Fibroblast of skin of left biceps (primary cell): ENCODE measurements at regions not wholly inside any gene's neighbourhood (a gene's known extent, or its start where the extent isn't known, plus 50 kb on each side); places are given as distances from the start of the nearest gene placed in this dataset.
"Not testable (repeated sequence)": the region's sequence is repeated elsewhere in the genome, so short reads cannot be mapped to it uniquely, and the experiment has no call there.

Experiments
- DNase-seq, 2 experiments: peaks; one replicate each; pipeline ENCODE4 v3.0.0-alpha.2; 2013; ENCODE audit warnings: low read depth in 2 of 2

- no peak for DNase-seq
Measured at GRCh38 chr2:16464641-16465040, 201.0 kb downstream of the CYRIA start.

- no peak for DNase-seq
Measured at GRCh38 chr2:16462958-16463357, 202.7 kb downstream of the CYRIA start.

- no peak for DNase-seq
Measured at GRCh38 chr2:16461672-16462071, 204.0 kb downstream of the CYRIA start.

GRCh38 chr2:16459606-16460005 is 206.0 kb downstream of the CYRIA start:
- no peak for DNase-seq

DNA sequence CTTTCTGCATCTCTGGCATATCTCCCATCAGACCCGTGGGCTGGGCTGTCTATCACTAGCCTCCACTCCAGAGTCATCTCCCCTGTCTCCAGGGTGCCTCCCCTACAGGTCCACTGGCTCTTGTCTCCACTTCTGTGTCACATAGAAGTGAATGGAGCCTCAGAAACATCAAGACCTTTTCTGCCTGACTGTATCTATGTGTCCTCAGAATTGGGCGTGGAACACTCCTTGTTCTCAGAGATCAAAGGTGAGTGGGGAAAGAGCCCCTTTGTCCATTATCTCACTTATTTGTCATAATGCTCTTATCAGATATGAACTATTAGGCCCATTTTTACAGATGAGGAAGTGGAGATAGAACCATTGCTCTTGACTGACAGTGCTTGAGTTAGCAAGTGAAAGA is 211.0 kb downstream of the CYRIA start:
- DNase-seq: no peak

DNA sequence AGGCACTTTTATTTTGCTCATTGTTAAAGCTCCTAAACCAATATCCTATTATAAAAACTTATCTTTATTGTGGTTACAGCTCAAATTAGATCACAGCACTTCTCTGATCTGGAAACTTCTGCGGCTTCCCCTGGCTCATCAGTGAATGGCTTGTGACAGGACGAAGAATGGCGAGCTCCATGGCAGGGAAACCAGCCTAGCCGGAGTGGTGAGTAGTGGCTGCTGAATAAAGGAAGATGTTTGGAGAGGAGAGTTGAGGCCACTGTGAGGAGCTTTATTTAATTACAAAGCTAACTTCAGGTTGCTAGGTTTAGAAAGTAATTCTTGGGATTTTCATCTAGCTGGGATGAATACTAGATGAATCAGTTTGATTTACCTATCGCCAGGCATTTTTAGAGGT is 213.5 kb downstream of the CYRIA start:
- DNase-seq: no peak

- DNase-seq: no peak
Measured at GRCh38 chr2:16446706-16447105, 218.9 kb downstream of the CYRIA start.

- DNase-seq: no peak
Measured at GRCh38 chr2:16442971-16443370, 222.7 kb downstream of the CYRIA start.

- DNase-seq: no peak
Measured at GRCh38 chr2:16441431-16441830, 224.2 kb downstream of the CYRIA start.

- no peak for DNase-seq
Measured at GRCh38 chr2:16440898-16441297, 224.7 kb downstream of the CYRIA start.

DNA sequence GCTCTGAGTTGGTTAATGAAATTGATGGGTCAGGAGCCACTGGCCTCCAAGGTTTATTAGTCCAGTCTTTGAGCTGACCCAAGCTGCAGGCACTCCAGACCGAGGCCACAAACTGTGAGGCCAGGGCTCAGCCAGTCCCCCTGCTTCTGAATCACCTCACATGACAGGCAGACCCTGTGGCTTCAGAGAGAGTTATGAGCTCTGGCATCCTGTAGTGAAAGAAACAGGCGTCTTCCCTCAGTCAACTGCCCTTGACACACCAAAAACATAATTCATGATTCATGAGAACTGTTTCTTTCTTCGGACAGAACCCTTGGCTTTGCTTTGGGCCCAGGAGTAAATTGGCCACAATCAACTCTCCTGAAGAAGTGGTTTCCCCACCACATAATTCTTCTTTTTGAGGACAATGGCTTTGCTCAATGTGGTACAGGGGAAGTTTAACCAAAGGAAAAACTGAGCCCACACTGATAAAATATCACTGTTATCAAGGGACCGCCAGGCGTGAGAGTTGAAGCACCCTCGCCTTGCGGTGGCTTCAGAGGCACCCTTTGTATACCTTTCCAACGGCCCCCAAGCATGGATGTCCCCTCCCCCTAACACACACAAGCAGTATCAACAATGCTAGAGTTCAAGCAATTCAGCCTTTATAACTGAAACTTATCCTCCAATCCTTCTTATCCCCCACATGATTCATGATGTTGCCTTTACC is 226.9 kb downstream of the CYRIA start:
- DNase-seq: no peak

DNA sequence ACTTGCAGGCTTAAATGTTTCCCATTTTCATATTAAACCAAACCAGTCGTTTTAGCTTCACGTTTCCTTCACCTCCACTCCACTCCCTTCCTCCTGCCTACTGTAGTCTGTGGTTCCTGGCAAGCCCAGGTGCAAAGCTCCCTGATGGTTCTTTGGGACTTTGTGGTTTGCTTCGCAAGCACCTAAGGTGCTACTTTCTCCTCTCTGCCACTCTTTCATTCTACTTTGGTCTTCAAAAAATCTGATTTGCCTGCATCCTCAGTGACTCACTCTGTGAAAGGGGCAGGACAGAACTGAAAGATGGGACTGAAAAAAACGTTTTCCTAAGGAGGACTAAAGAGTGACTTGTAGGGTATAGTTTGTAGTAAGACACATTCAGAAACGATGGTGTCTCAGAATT is 228.4 kb downstream of the CYRIA start:
- DNase-seq: no peak

DNA sequence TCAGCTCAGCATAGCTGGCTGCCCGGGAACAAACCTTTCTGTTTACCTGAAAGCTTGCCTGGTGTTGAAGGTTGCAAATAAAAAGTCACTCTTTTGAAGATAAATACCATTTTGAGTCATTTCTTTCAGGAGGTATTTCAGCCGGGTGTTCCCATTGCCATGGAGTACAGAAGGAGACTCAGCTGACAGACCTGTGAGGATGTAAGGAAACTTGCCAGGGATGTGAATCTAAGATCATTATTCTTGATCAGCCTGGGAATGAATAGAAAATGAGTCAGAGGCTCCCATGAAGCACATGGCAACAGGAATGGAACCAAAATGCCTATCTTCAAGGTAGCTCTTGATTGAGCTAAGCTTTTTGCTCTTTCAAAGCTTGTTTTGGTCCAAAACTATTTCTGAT is 231.2 kb downstream of the CYRIA start:
- DNase-seq: no peak

DNA sequence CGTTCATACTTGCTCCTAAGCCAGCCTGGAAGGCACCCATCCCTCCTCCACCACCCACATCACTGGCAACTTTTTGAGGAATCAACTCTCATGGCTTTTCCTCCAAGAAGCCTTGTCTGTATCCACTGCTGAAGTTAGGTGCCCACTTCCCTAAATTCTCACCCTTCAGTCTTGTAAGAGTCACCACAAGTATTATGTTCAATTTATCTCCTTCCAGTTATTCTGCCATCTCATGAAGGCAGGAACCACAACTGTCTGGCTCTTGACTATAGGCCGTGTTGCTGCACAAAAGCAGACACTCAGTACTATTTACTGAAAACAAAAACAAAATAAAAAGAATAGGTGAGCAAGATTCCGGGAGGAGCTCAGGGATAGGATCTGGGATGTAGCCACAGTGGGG is 234.8 kb downstream of the CYRIA start:
- DNase-seq: no peak

DNA sequence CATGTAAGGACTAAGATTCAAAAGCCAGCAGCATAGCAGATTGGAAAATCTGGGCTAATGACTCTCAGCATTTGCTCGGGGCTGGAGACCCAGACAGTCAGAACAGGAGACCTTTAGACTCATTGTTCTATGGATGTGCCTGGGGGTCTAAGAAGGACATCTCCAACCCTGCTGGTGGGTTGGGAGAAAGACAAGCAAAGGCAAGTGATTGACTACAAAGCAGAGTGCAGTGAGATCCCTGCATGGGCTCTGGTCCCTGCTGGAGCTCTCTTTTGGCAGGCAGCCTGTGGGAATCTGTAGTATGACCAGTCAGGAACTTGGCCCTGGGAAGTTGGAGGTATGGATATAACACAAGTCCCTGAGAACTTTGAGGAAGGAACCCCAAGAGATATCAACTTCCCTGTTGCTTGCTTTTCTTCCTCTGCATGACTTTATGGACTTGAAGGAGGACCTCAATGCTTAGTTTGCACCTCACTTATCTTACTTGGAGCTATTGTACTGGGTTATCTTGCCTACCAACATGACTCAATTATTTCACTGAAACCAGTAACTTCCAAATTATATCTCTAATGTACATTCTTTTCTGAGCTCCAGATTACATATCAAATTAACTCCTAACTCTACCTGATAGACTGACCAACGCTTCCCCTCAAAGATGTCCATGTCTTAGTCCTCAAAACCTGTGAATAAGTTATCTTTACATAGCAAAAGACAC is 236.0 kb downstream of the CYRIA start:
- DNase-seq: no peak

DNA sequence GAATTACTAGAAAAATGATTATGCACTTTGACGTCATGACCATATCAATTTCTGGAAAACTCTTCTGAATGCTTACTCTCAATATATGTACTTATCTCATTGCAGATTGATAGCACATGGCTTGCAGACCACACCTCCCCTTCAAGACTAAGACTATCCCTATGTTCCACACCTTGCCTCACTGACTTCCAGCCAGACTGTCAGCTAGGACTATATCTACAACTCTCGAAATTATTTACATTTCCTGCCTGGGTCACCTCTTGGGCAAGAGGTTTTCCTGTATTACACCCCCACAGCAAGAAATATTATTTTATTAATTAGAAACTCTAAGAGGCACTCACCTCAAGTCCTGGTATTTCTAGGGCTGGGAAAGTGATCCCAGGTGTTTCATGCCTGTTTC is 236.6 kb downstream of the CYRIA start:
- no peak for DNase-seq

GRCh38 chr2:16425462-16426336 is 239.9 kb downstream of the CYRIA start:
- no peak for DNase-seq

GRCh38 chr2:16420421-16420820 is 245.2 kb downstream of the CYRIA start:
- no peak for DNase-seq

DNA sequence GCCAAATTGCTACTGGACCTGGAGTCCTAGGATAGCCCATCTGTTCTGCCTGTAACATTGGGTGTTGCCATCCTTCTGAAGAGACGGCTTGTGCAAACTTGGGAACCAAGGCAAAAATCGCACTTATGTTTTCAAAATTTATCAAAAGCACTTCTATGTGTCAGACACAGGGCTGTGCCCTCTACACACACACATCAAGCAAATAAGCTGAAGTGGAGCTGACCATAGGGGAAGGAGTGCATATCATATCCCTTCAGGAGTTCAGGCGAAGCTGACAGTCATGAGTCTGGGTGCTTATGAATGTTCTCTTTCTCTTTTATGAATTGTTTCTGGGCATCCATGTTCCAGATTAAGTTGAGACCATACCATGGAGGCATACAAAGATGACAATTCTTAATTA is 247.9 kb downstream of the CYRIA start:
- DNase-seq: no peak

GRCh38 chr2:16416651-16417050 is 249.0 kb downstream of the CYRIA start:
- DNase-seq: no peak

GRCh38 chr2:16415861-16416260 is 249.8 kb downstream of the CYRIA start:
- not testable (repeated sequence) for DNase-seq

- DNase-seq: no peak
Measured at GRCh38 chr2:16413947-16414346, 251.7 kb downstream of the CYRIA start.

GRCh38 chr2:16413285-16413684 is 252.3 kb downstream of the CYRIA start:
- no peak for DNase-seq
